ENCODE measurements at regions not wholly inside any gene's neighbourhood (a gene's known extent, or its start where the extent isn't known, plus 50 kb on each side); places are given as distances from the start of the nearest gene placed in this dataset.

DNA sequence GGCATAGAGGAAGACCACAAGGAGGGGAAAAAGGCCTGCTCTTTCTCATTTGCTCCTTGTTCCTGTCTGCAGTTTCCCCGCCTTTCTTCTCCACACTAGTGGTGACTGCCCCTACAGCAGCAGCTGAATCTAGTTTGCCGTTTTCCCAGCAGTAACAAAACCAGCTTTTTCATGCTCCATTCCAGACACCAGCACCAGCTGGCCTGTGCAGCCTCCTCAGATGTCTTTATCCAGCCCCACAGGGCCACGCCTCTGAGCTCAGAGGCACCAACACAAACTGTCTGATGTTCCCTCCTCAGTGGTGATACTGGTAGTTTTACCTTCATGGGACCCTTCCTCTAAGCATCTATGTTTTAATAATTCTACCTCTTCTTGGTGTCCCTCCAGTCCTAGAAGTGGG, 70.4 kb upstream of the SLC24A3 start:
- H3K4me3 ChIP-seq, result no peak overlapping the region
- no peaks in the 10 kb centered on the region for H3K36me3 ChIP-seq
- H3K9me3 ChIP-seq, result peaks cover 0 to 9% (median 5%) of the 10 kb centered on the region in 3 donors
- H3K27ac ChIP-seq, result no peak overlapping the region
- intact Hi-C loops (cut with DNase I), result no loop called here
- H3K4me1 ChIP-seq, result no peaks in the 10 kb centered on the region
- WGBS, 2 donors, result 58 to 63% methylated on average over 3 of the region's 3 CpGs
- TF ChIP-seq, protein P1, sequence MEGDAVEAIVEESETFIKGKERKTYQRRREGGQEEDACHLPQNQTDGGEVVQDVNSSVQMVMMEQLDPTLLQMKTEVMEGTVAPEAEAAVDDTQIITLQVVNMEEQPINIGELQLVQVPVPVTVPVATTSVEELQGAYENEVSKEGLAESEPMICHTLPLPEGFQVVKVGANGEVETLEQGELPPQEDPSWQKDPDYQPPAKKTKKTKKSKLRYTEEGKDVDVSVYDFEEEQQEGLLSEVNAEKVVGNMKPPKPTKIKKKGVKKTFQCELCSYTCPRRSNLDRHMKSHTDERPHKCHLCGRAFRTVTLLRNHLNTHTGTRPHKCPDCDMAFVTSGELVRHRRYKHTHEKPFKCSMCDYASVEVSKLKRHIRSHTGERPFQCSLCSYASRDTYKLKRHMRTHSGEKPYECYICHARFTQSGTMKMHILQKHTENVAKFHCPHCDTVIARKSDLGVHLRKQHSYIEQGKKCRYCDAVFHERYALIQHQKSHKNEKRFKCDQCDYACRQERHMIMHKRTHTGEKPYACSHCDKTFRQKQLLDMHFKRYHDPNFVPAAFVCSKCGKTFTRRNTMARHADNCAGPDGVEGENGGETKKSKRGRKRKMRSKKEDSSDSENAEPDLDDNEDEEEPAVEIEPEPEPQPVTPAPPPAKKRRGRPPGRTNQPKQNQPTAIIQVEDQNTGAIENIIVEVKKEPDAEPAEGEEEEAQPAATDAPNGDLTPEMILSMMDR (IDR thresholded peaks at IDR 0.05), result no peak
- TF ChIP-seq POLR2A (IDR thresholded peaks at IDR 0.05), result no peak
- no peaks in the 10 kb centered on the region for H3K27me3 ChIP-seq
- DNase-seq, result no peak

DNA sequence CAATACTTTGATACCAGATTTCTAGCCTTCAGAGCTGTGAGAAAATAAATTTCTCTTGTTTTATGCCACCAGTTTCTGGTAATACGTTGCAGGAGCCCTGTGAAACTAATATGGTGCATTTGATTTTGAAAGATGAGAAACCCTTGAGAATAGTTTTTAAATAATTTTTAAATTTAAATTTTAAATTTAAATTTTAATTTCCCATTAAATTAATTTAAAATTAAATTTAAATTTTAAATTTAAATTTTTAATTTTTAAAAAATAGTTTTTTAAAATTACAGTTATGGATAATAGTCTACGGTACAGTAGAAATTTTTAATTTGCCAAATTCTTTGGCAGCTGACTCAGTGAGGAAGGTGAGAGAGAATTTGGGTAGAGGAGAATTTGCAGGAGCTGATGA, 68.6 kb upstream of the SLC24A3 start:
- H3K4me3 ChIP-seq, result no peak overlapping the region
- DNase-seq, result no peak
- intact Hi-C loops (cut with DNase I), result no loop called here
- no peaks in the 10 kb centered on the region for H3K27me3 ChIP-seq
- TF ChIP-seq POLR2A (IDR thresholded peaks at IDR 0.05), result no peak
- TF ChIP-seq, protein P1 (IDR thresholded peaks at IDR 0.05), result no peak
- no peak overlapping the region for H3K27ac ChIP-seq
- H3K36me3 ChIP-seq, result no peaks in the 10 kb centered on the region
- WGBS, 2 donors, result 77% methylated on average over 2 of the region's 2 CpGs
- H3K9me3 ChIP-seq, result peaks cover 0 to 9% (median 5%) of the 10 kb centered on the region in 3 donors
- H3K4me1 ChIP-seq, result no peaks in the 10 kb centered on the region

DNA sequence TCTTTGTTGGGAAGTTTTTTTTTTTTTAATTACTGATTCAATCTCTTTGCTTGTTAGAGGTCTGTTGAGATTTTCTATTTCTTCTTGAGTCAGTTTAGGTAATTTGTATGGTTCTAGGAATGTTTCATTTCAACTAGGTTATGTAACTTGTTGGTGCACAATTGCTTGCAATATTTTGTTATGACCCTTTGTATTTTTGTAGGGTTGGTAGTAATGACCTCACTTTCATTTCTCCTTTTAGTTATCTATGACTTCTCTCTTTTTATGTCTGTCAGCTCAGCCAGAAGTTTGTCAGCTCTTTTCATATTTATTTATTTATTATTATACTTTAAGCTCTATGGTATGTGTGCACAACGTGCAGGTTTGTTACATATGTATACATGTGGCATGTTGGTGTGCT, 51.1 kb upstream of the SLC24A3 start:
- TF ChIP-seq POLR2A (IDR thresholded peaks at IDR 0.05), result no peak
- TF ChIP-seq, protein P1 (IDR thresholded peaks at IDR 0.05), result no peak
- Histone ChIP-seq H3K4me3 (no peak overlapping the region), H3K27ac (no peak overlapping the region), H3K27me3 (no peaks in the 10 kb centered on the region), H3K4me1 (no peaks in the 10 kb centered on the region), H3K36me3 (no peaks in the 10 kb centered on the region), H3K9me3 (no peaks in the 10 kb centered on the region)
- no peak for DNase-seq
- WGBS, 2 donors, result 80 to 100% methylated on average over 1 of the region's 1 CpG
- intact Hi-C loops (cut with DNase I), result no loop called here
